Mesenchymal stem cell (in vitro differentiated cells and primary cell): ENCODE measurements at regions not wholly inside any gene's neighbourhood (a gene's known extent, or its start where the extent isn't known, plus 50 kb on each side); places are given as distances from the start of the nearest gene placed in this dataset.
"Not testable (repeated sequence)": the region's sequence is repeated elsewhere in the genome, so short reads cannot be mapped to it uniquely, and the experiment has no call there.

Experiments used
- DNase-seq: peaks from one replicate; pipeline ENCODE4 v3.0.0-alpha.2; 2013
- H2AFZ ChIP-seq: one replicate; pipeline ENCODE4 v1.6.1; 2013; ENCODE audit warnings: low read depth, mild to moderate bottlenecking, control low read depth, inconsistent platforms, low read length, moderate library complexity
- H2AK5ac ChIP-seq: 2 replicates; pipeline ENCODE4 v1.6.1; 2013; ENCODE audit warnings: low read length, moderate library complexity, mild to moderate bottlenecking, inconsistent platforms; ENCODE audit not compliant: severe bottlenecking
- H2BK120ac ChIP-seq: one replicate; pipeline ENCODE4 v1.6.1; 2013; ENCODE audit warnings: low read depth, mild to moderate bottlenecking, inconsistent platforms, low read length, moderate library complexity
- H2BK12ac ChIP-seq, 2 experiments: one replicate each; pipeline ENCODE4 v1.6.1; 2013; ENCODE audit warnings: inconsistent platforms in 2 of 2, low read length in 2 of 2, mild to moderate bottlenecking in 2 of 2, moderate library complexity in 2 of 2, control low read depth in 1 of 2
- H2BK15ac ChIP-seq: one replicate; pipeline ENCODE4 v1.6.1; 2013; ENCODE audit warnings: mild to moderate bottlenecking, low read depth, inconsistent platforms; ENCODE audit not compliant: poor library complexity, severe bottlenecking
- H2BK5ac ChIP-seq: 2 replicates; pipeline ENCODE4 v1.6.1; 2013; ENCODE audit warnings: low read depth, mild to moderate bottlenecking, low read length, control low read depth, inconsistent platforms; ENCODE audit not compliant: poor library complexity, severe bottlenecking
- H3K14ac ChIP-seq, 2 experiments: one replicate each; pipeline ENCODE4 v1.6.1; 2013; ENCODE audit warnings: inconsistent platforms in 2 of 2, low read length in 2 of 2, control low read depth in 1 of 2, mild to moderate bottlenecking in 1 of 2, moderate library complexity in 1 of 2
- H3K18ac ChIP-seq, 2 experiments: one replicate each; pipeline ENCODE4 v1.6.1; 2013; ENCODE audit warnings: inconsistent platforms in 2 of 2, low read length in 2 of 2, control low read depth in 1 of 2, low read depth in 1 of 2, mild to moderate bottlenecking in 1 of 2
- H3K23ac ChIP-seq, 2 experiments: one replicate each; pipeline ENCODE4 v1.6.1; 2013; ENCODE audit warnings: inconsistent platforms in 2 of 2, low read length in 2 of 2, mild to moderate bottlenecking in 2 of 2, moderate library complexity in 2 of 2, control low read depth in 1 of 2
- H3K27ac ChIP-seq: 2 replicates; pipeline ENCODE4 v1.5.1; 2013; ENCODE audit warnings: mild to moderate bottlenecking, moderate library complexity, low read length, control low read depth, inconsistent platforms; ENCODE audit not compliant: poor library complexity, severe bottlenecking
- H3K27me3 ChIP-seq, 2 experiments: 2 replicates each; pipeline versions ENCODE4 v1.6.1 to v1.7.0; 2013; ENCODE audit warnings: low read length in 2 of 2, mild to moderate bottlenecking in 2 of 2, moderate library complexity in 2 of 2, control low read depth in 1 of 2, inconsistent platforms in 1 of 2; ENCODE audit not compliant: control insufficient read depth in 1 of 2, insufficient read depth in 1 of 2
- H3K36me3 ChIP-seq, 2 experiments: 2 replicates each; pipeline versions ENCODE4 v1.6.1 to v1.7.0; 2013; ENCODE audit warnings: low read length in 2 of 2, control low read depth in 1 of 2, inconsistent platforms in 1 of 2, low read depth in 1 of 2, mild to moderate bottlenecking in 1 of 2; ENCODE audit not compliant: insufficient read depth in 2 of 2, control insufficient read depth in 1 of 2
- H3K4ac ChIP-seq, 2 experiments: one replicate each; pipeline ENCODE4 v1.6.1; 2013; ENCODE audit warnings: inconsistent platforms in 2 of 2, low read length in 2 of 2, mild to moderate bottlenecking in 2 of 2, moderate library complexity in 2 of 2, control low read depth in 1 of 2, low read depth in 1 of 2
- H3K4me1 ChIP-seq: 2 replicates; pipeline ENCODE4 v1.6.1; 2013; ENCODE audit warnings: low read depth, low read length, control low read depth; ENCODE audit not compliant: control insufficient read depth, insufficient read depth
- H3K4me2 ChIP-seq: 2 replicates; pipeline ENCODE4 v1.6.1; 2013; ENCODE audit warnings: low read length, mild to moderate bottlenecking, inconsistent platforms; ENCODE audit not compliant: poor library complexity, severe bottlenecking
- H3K4me3 ChIP-seq, 2 experiments: 2 replicates each; pipeline versions ENCODE4 v1.5.1 to v1.7.0; 2013; ENCODE audit warnings: low read length in 2 of 2, mild to moderate bottlenecking in 2 of 2, control low read depth in 1 of 2, low read depth in 1 of 2; ENCODE audit not compliant: insufficient read depth in 1 of 2
- H3K79me1 ChIP-seq: replicated peaks from 2 replicates; pipeline ENCODE4 v1.6.1; 2013; ENCODE audit warnings: mild to moderate bottlenecking, control low read depth, low read length, inconsistent platforms; ENCODE audit not compliant: poor library complexity, severe bottlenecking
- H3K9ac ChIP-seq: 2 replicates; pipeline ENCODE4 v1.7.0; 2013; ENCODE audit warnings: mild to moderate bottlenecking, low read length, moderate library complexity
- H3K9me3 ChIP-seq: 2 replicates; pipeline ENCODE4 v1.7.0; 2013; ENCODE audit warnings: mild to moderate bottlenecking, low read length; ENCODE audit not compliant: control insufficient read depth
- H4K8ac ChIP-seq: one replicate; pipeline ENCODE4 v1.6.1; 2013; ENCODE audit warnings: inconsistent platforms, mild to moderate bottlenecking, low read length, moderate library complexity
- H4K91ac ChIP-seq: one replicate; pipeline ENCODE4 v1.6.1; 2013; ENCODE audit warnings: mild to moderate bottlenecking, low read length, inconsistent platforms
- WGBS: methylation state at CpG from one replicate; pipeline ENCODE4 v1.1.7; 2013; ENCODE audit warnings: mixed read lengths; 5-methylcytosine and 5-hydroxymethylcytosine counted together

- Histone ChIP-seq H2BK120ac (no peak overlapping the region), H3K4ac (no peak overlapping the region), H3K9ac (no peak overlapping the region), H3K9me3 (no peaks in the 10 kb centered on the region), H3K4me2 (no peak overlapping the region), H2AFZ (no peak overlapping the region), H4K91ac (no peak overlapping the region), H3K27me3 (no peaks in the 10 kb centered on the region), H3K36me3 (no peaks in the 10 kb centered on the region), H2AK5ac (no peak overlapping the region), H3K23ac (no peak overlapping the region), H3K79me1 (no peaks in the 10 kb centered on the region), H2BK12ac (no peak overlapping the region), H2BK5ac (no peak overlapping the region), H3K14ac (no peak overlapping the region), H4K8ac (no peak overlapping the region), H2BK15ac (no peak overlapping the region), H3K18ac (no peak overlapping the region), H3K27ac (no peak overlapping the region), H3K4me3 (no peak overlapping the region), H3K4me1 (no peaks in the 10 kb centered on the region)
- no peak for DNase-seq
- WGBS, result 80% methylated on average over 8 of the region's 9 CpGs
These were observed 221.5 kb downstream of the ANKRD30B start for GRCh38 chr18:14969500-14969899.

GRCh38 chr18:14970027-14970426, 222.1 kb downstream of the ANKRD30B start:
- Histone ChIP-seq H3K4me2 (no peak overlapping the region), H4K91ac (no peak overlapping the region), H3K4me1 (no peaks in the 10 kb centered on the region), H3K79me1 (no peaks in the 10 kb centered on the region), H3K27ac (no peak overlapping the region), H3K9me3 (no peaks in the 10 kb centered on the region), H4K8ac (no peak overlapping the region), H3K14ac (no peak overlapping the region), H3K27me3 (no peaks in the 10 kb centered on the region), H2AFZ (no peak overlapping the region), H3K23ac (no peak overlapping the region), H2BK15ac (no peak overlapping the region), H3K9ac (no peak overlapping the region), H3K4me3 (no peak overlapping the region), H3K36me3 (no peaks in the 10 kb centered on the region), H3K4ac (no peak overlapping the region), H3K18ac (no peak overlapping the region), H2BK120ac (no peak overlapping the region), H2AK5ac (no peak overlapping the region), H2BK5ac (no peak overlapping the region), H2BK12ac (no peak overlapping the region)
- no peak for DNase-seq
- WGBS, result 68% methylated on average over 4 of the region's 5 CpGs

GRCh38 chr18:14971461-14972185, 223.7 kb downstream of the ANKRD30B start:
- Histone ChIP-seq H2BK120ac (no peak overlapping the region), H3K4me1 (no peaks in the 10 kb centered on the region), H3K27ac (no peak overlapping the region), H4K8ac (no peak overlapping the region), H3K27me3 (no peaks in the 10 kb centered on the region), H2AFZ (no peak overlapping the region), H3K18ac (no peak overlapping the region), H2AK5ac (no peak overlapping the region), H3K23ac (no peak overlapping the region), H3K4me2 (no peak overlapping the region), H2BK12ac (no peak overlapping the region), H3K4ac (no peak overlapping the region), H2BK15ac (no peak overlapping the region), H3K36me3 (no peaks in the 10 kb centered on the region), H3K79me1 (no peaks in the 10 kb centered on the region), H3K14ac (no peak overlapping the region), H3K9me3 (no peaks in the 10 kb centered on the region), H4K91ac (no peak overlapping the region), H3K9ac (no peak overlapping the region), H2BK5ac (no peak overlapping the region), H3K4me3 (no peak overlapping the region)
- 80% methylated on average over 5 of the region's 5 CpGs for WGBS
- DNase-seq, result no peak

GRCh38 chr18:14973421-14973820, 225.4 kb downstream of the ANKRD30B start:
- not testable (repeated sequence) for H3K23ac ChIP-seq, H3K36me3 ChIP-seq, H3K4me1 ChIP-seq, H3K79me1 ChIP-seq, H3K14ac ChIP-seq, H3K4ac ChIP-seq, H2BK5ac ChIP-seq, H2BK12ac ChIP-seq, H3K27ac ChIP-seq, H3K27me3 ChIP-seq, H3K4me2 ChIP-seq, H2BK15ac ChIP-seq, H2AK5ac ChIP-seq, DNase-seq, H3K9me3 ChIP-seq, H3K9ac ChIP-seq, H3K4me3 ChIP-seq, H2AFZ ChIP-seq, H4K8ac ChIP-seq, H4K91ac ChIP-seq, H3K18ac ChIP-seq, H2BK120ac ChIP-seq
- 59% methylated on average over 4 of the region's 4 CpGs for WGBS
